ENCODE measurements at regions not wholly inside any gene's neighbourhood (a gene's known extent, or its start where the extent isn't known, plus 50 kb on each side); places are given as distances from the start of the nearest gene placed in this dataset.

GRCh38 chr9:13616491-13617035 is 337.1 kb upstream of the MPDZ start:
- no peak for TF ChIP-seq CTCF (IDR thresholded peaks at IDR 0.05)
- no peak for TF ChIP-seq POLR2A (IDR thresholded peaks at IDR 0.05)
- TF ChIP-seq POLR2AphosphoS5 (IDR thresholded peaks at IDR 0.05; ENCODE audit: insufficient read depth in 1 of 2, low read depth in 1 of 2) = no peak

All from vagina (tissue), 2 donors.